22Rv1 (cell line): ENCODE measurements at regions not wholly inside any gene's neighbourhood (a gene's known extent, or its start where the extent isn't known, plus 50 kb on each side); places are given as distances from the start of the nearest gene placed in this dataset.

Experiments
- H3K27ac ChIP-seq: fragments of 450-650 bp; 2 replicates; pipeline ENCODE4 v1.5.1; 2017
- CTCF ChIP-seq: fragments of 450-650 bp; IDR thresholded peaks from 2 replicates; pipeline ENCODE4 v1.5.1; 2017; ENCODE audit warnings: mild to moderate bottlenecking
- ZFX ChIP-seq: fragments of 450-650 bp; IDR thresholded peaks from 2 replicates; pipeline ENCODE4 v1.6.1; 2017; ENCODE audit warnings: antibody characterized with exemption, borderline replicate concordance

GRCh38 chr5:130801963-130802362, 363.1 kb downstream of the HINT1 start:
- TF ChIP-seq CTCF: no peak
- no peak for TF ChIP-seq ZFX
- no peak overlapping the region for H3K27ac ChIP-seq

GRCh38 chr5:130799015-130799414, 366.0 kb downstream of the HINT1 start:
- H3K27ac ChIP-seq: no peak overlapping the region
- TF ChIP-seq ZFX (no peak), CTCF (no peak)

GRCh38 chr5:130797303-130797702, 367.8 kb downstream of the HINT1 start:
- TF ChIP-seq ZFX (no peak), CTCF (no peak)
- H3K27ac ChIP-seq: no peak overlapping the region

GRCh38 chr5:130796902-130797301, 368.2 kb downstream of the HINT1 start:
- H3K27ac ChIP-seq: no peak overlapping the region
- TF ChIP-seq ZFX (no peak), CTCF (no peak)

- H3K27ac ChIP-seq: no peak overlapping the region
These were observed 369.0 kb downstream of the HINT1 start for GRCh38 chr5:130796032-130796431.

GRCh38 chr5:130795037-130795436, 370.0 kb downstream of the HINT1 start:
- TF ChIP-seq ZFX (no peak), CTCF (no peak)
- H3K27ac ChIP-seq: no peak overlapping the region

More at GRCh38 chr5:130796032-130796431, 369.0 kb downstream of the HINT1 start:
- no peak for TF ChIP-seq CTCF
- TF ChIP-seq ZFX: no peak

GRCh38 chr5:130777794-130778193, 387.3 kb downstream of the HINT1 start:
- TF ChIP-seq ZFX: no peak
- no peak overlapping the region for H3K27ac ChIP-seq

- TF ChIP-seq ZFX (no peak), CTCF (no peak)
- no peak overlapping the region for H3K27ac ChIP-seq
These were observed 391.2 kb downstream of the HINT1 start for GRCh38 chr5:130773813-130774212.
